A673 (cell line): ENCODE measurements at regions not wholly inside any gene's neighbourhood (a gene's known extent, or its start where the extent isn't known, plus 50 kb on each side); places are given as distances from the start of the nearest gene placed in this dataset.

Experiments
- BruUV-seq: library from RNA; stranded (reverse); fragments of 400-500 nt; replicated peaks from 2 replicates; lab custom pipeline; 2021; lab: Mats Ljungman, UMichigan
- CTCF ChIA-PET: fragments of 300-600 bp; sonication (Branson Sonifier 250); formaldehyde crosslinking; loops from one replicate; lab custom pipeline; 2022; ENCODE audit warnings: antibody characterized with exemption; lab: Charles Lee
- POLR2A ChIA-PET: fragments of 300-600 bp; sonication (Branson Sonifier 250); formaldehyde crosslinking; loops from one replicate; lab custom pipeline; 2022; ENCODE audit warnings: antibody characterized with exemption; ENCODE audit not compliant: low non-redundant PET; lab: Charles Lee
- DNase-seq: peaks from one replicate; pipeline ENCODE4 v3.0.0-alpha.2; 2015; ENCODE audit warnings: low spot score
- H3K27ac ChIP-seq: fragments of 200-600 bp; sonication (generic); 2 replicates; pipeline ENCODE4 v1.5.1; 2016; ENCODE audit warnings: mixed run types, low read depth, mild to moderate bottlenecking, mixed read lengths, antibody characterized with exemption, low read length; ENCODE audit not compliant: poor library complexity, severe bottlenecking
- H3K27me3 ChIP-seq: fragments of 200-600 bp; sonication (generic); replicated peaks from 2 replicates; pipeline ENCODE4 v1.6.1; 2017; ENCODE audit warnings: mixed run types, low read depth, mild to moderate bottlenecking, mixed read lengths, antibody characterized with exemption, low read length; ENCODE audit not compliant: insufficient read depth, poor library complexity
- H3K36me3 ChIP-seq: fragments of 200-600 bp; sonication (generic); 2 replicates; pipeline ENCODE4 v1.6.1; 2016; ENCODE audit warnings: mixed run types, mild to moderate bottlenecking, mixed read lengths, antibody characterized with exemption, low read length; ENCODE audit not compliant: insufficient read depth, poor library complexity, severe bottlenecking
- H3K4me1 ChIP-seq: fragments of 200-600 bp; sonication (generic); 2 replicates; pipeline ENCODE4 v1.6.1; 2017; ENCODE audit warnings: mixed run types, mild to moderate bottlenecking, mixed read lengths, antibody characterized with exemption, low read length; ENCODE audit not compliant: insufficient read depth, poor library complexity, severe bottlenecking
- H3K4me3 ChIP-seq: fragments of 200-600 bp; sonication (generic); 2 replicates; pipeline ENCODE4 v1.5.1; 2016; ENCODE audit warnings: low read depth, mixed run types, mild to moderate bottlenecking, mixed read lengths, low read length; ENCODE audit not compliant: poor library complexity, severe bottlenecking
- H3K9me3 ChIP-seq: fragments of 200-600 bp; sonication (generic); 2 replicates; pipeline ENCODE4 v1.6.1; 2016; ENCODE audit warnings: mixed run types, low read depth, mild to moderate bottlenecking, mixed read lengths, antibody characterized with exemption, low read length; ENCODE audit not compliant: poor library complexity, severe bottlenecking
- CTCF ChIP-seq: fragments of 300-800, 200-600 bp; sonication (generic); conservative IDR thresholded peaks from 2 replicates; pipeline ENCODE4 v1.5.1; 2017; ENCODE audit warnings: low read depth, mild to moderate bottlenecking, antibody characterized with exemption, low read length, moderate library complexity, mixed read lengths
- EZH2 ChIP-seq: fragments of 200-600 bp; sonication (generic); IDR thresholded peaks from 2 replicates; pipeline ENCODE4 v1.6.1; 2017; ENCODE audit warnings: borderline replicate concordance, low read depth, mild to moderate bottlenecking, mixed read lengths, antibody characterized with exemption, low read length; ENCODE audit not compliant: poor library complexity, severe bottlenecking
- intact Hi-C: fragments of 100-400 bp; cut with micrococcal nuclease; formaldehyde crosslinking; loops from one replicate; pipeline ENCODE4 v1.10.0; 2022; ENCODE audit not compliant: unreplicated experiment

- no TSS peak for BruUV-seq
- intact Hi-C loops, result loop anchor here (5.0 kb wide), 1 partner anchor 976 kb away; no protein-coding TSS in a partner anchor
- Histone ChIP-seq H3K9me3 (no peaks in the 10 kb centered on the region), H3K4me3 (no peak overlapping the region), H3K27ac (no peak overlapping the region), H3K27me3 (no peaks in the 10 kb centered on the region), H3K36me3 (no peaks in the 10 kb centered on the region), H3K4me1 (no peaks in the 10 kb centered on the region)
- TF ChIP-seq EZH2 (no peak), CTCF (no peak)
- ChIA-PET CTCF (no interaction called here), POLR2A (no interaction called here)
- no peak for DNase-seq
Measured at GRCh38 chr4:36411338-36411737, 129.9 kb downstream of the DTHD1 start.

- intact Hi-C loops, result loop anchor here (5.0 kb wide), 1 partner anchor 973 kb away; no protein-coding TSS in a partner anchor
- no peaks in the 10 kb centered on the region for H3K27me3 ChIP-seq
- H3K9me3 ChIP-seq, result no peaks in the 10 kb centered on the region
- no peak for DNase-seq
- ChIA-PET CTCF (no interaction called here), POLR2A (no interaction called here)
- TF ChIP-seq EZH2 (no peak), CTCF (peak; percentile 25; the same call in 1 of the 2 replicates)
- H3K27ac ChIP-seq, result no peak overlapping the region
- no peak overlapping the region for H3K4me3 ChIP-seq
- no TSS peak for BruUV-seq
- H3K36me3 ChIP-seq, result no peaks in the 10 kb centered on the region
- no peaks in the 10 kb centered on the region for H3K4me1 ChIP-seq
Measured at GRCh38 chr4:36414248-36414647, 132.8 kb downstream of the DTHD1 start.

- no peak for DNase-seq
- intact Hi-C loops, result no loop called here
- TF ChIP-seq EZH2 (no peak), CTCF (no peak)
- BruUV-seq, result no TSS peak
- Histone ChIP-seq H3K9me3 (no peaks in the 10 kb centered on the region), H3K4me1 (no peaks in the 10 kb centered on the region), H3K27me3 (no peaks in the 10 kb centered on the region), H3K27ac (no peak overlapping the region), H3K36me3 (no peaks in the 10 kb centered on the region), H3K4me3 (no peak overlapping the region)
- POLR2A ChIA-PET, result no interaction called here
- CTCF ChIA-PET, result no interaction called here
Measured at GRCh38 chr4:36417146-36417545, 135.7 kb downstream of the DTHD1 start.
